ENCODE measurements at regions not wholly inside any gene's neighbourhood (a gene's known extent, or its start where the extent isn't known, plus 50 kb on each side); places are given as distances from the start of the nearest gene placed in this dataset.

DNA sequence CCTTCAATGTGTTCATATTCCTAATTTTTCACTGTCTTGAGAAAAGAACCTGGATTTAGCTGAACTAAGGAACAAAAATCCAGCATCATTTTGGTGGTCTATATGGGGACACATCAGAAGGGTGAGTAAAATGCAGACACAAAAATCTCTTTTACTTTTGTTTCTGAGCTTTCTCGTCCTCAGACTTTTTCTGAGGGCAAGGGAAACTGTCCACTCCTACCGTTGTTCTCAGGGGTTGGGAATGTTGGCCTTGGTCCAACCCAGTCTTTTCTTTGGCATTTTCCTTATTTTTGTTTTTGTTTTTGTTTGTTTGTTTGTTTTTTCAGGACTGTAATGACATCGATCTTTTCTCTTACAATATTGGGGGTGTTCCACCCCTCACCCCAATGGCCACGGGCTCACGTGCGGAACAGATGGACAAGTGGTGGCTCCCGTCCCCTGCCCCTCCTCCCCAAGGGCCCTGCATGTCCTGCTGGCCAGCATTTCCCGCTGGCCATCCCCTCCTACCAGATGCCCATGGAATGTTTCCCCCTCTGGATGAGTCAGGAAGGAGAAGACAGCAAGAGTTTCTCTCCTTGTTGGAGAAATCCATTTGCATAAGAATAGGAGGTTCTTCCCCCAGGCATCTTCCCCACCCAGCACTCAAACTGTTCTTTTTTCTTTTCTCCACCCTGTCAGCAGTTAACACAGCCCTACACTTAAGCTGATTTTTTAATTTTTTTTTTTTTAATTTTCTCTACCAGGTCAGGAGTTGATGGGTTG is 305.4 kb upstream of the NDST4 start:
- DNase-seq = no peak
- H3K4me3 ChIP-seq (ENCODE audit: low read length in 3 of 3) = no peak overlapping the region
- TF ChIP-seq, protein P1, sequence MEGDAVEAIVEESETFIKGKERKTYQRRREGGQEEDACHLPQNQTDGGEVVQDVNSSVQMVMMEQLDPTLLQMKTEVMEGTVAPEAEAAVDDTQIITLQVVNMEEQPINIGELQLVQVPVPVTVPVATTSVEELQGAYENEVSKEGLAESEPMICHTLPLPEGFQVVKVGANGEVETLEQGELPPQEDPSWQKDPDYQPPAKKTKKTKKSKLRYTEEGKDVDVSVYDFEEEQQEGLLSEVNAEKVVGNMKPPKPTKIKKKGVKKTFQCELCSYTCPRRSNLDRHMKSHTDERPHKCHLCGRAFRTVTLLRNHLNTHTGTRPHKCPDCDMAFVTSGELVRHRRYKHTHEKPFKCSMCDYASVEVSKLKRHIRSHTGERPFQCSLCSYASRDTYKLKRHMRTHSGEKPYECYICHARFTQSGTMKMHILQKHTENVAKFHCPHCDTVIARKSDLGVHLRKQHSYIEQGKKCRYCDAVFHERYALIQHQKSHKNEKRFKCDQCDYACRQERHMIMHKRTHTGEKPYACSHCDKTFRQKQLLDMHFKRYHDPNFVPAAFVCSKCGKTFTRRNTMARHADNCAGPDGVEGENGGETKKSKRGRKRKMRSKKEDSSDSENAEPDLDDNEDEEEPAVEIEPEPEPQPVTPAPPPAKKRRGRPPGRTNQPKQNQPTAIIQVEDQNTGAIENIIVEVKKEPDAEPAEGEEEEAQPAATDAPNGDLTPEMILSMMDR (IDR thresholded peaks at IDR 0.05; ENCODE audit: borderline replicate concordance, extremely low read depth, insufficient read depth) = no peak
- FAIRE-seq = no peak
- intact Hi-C loops (cut with DNase I) = no loop called here
- no peak overlapping the region for H3K9ac ChIP-seq (ENCODE audit: low read length in 3 of 3)
- no peaks in the 10 kb centered on the region for H3K27me3 ChIP-seq (ENCODE audit: control insufficient read depth, insufficient read depth, low read length)
- no peaks in the 10 kb centered on the region for H3K4me1 ChIP-seq (ENCODE audit: control insufficient read depth in 2 of 3, insufficient read depth in 2 of 3, low read depth in 1 of 3, low read length in 3 of 3)
- H3K36me3 ChIP-seq (ENCODE audit: control insufficient read depth in 2 of 3, insufficient read depth in 3 of 3, low read length in 3 of 3) = no peaks in the 10 kb centered on the region
- peaks cover 0 to 3% (median 0%) of the 10 kb centered on the region in 3 donors for H3K9me3 ChIP-seq (ENCODE audit: control insufficient read depth in 2 of 3, insufficient read depth in 1 of 3, low read length in 3 of 3)
- no peak overlapping the region for H3K27ac ChIP-seq (ENCODE audit: low read depth in 2 of 2, low read length in 2 of 2)

DNA sequence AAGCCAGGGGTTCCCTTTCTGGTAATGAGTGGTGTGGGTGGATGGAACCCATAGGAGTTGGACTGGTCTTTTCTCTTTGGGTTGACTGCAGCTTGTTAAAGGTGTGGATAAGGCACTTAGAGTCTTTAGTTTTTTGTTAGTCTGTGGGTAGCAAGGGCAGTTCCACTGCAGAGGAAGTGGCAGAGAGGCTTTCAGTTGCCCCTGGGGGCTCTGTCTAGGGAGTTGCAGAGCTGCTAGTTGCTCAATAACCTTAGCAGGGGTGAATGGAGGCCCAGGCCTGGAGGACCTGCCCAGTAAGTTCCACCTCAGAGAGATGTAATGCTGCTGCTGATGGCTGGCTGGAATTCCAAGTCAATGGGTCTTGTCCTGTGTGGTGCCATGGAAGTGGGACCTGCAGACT is 282.6 kb upstream of the NDST4 start:
- Histone ChIP-seq H3K4me1 (ENCODE audit: control insufficient read depth in 2 of 3, insufficient read depth in 2 of 3, low read depth in 1 of 3, low read length in 3 of 3) (no peaks in the 10 kb centered on the region), H3K9ac (ENCODE audit: low read length in 3 of 3) (no peak overlapping the region), H3K9me3 (ENCODE audit: control insufficient read depth in 2 of 3, insufficient read depth in 1 of 3, low read length in 3 of 3) (peaks cover 0 to 5% (median 0%) of the 10 kb centered on the region in 3 donors), H3K27me3 (ENCODE audit: control insufficient read depth, insufficient read depth, low read length) (no peaks in the 10 kb centered on the region), H3K27ac (ENCODE audit: low read depth in 2 of 2, low read length in 2 of 2) (no peak overlapping the region), H3K4me3 (ENCODE audit: low read length in 3 of 3) (no peak overlapping the region), H3K36me3 (ENCODE audit: control insufficient read depth in 2 of 3, insufficient read depth in 3 of 3, low read length in 3 of 3) (no peaks in the 10 kb centered on the region)
- intact Hi-C loops (cut with DNase I) = no loop called here
- DNase-seq (no peak), FAIRE-seq (no peak)
- TF ChIP-seq, protein P1 (IDR thresholded peaks at IDR 0.05; ENCODE audit: borderline replicate concordance, extremely low read depth, insufficient read depth) = no peak

DNA sequence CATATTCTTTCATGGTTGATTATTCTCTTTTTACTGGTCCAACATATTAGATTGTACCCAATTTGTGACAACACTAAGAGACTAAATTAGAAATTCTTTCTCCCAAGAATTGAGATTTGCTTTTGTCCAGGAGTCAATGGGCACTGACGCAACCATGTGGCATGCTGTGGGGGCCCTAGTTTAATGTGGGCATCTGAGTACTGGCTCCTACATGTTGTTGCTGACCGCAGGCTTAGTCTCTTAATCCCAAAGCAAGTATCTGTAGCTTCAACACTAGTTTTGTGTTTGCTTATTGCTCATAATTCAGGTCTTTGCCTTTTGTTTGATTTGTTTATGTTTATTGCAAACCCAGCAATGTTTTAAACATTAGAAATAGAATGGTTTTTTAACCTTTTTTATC is 263.4 kb upstream of the NDST4 start:
- H3K36me3 ChIP-seq (ENCODE audit: control insufficient read depth in 2 of 3, insufficient read depth in 3 of 3, low read length in 3 of 3) = no peaks in the 10 kb centered on the region
- H3K4me3 ChIP-seq (ENCODE audit: low read length in 3 of 3) = no peak overlapping the region
- no peak overlapping the region for H3K9ac ChIP-seq (ENCODE audit: low read length in 3 of 3)
- DNase-seq = no peak
- no peak for FAIRE-seq
- intact Hi-C loops (cut with DNase I) = no loop called here
- no peaks in the 10 kb centered on the region for H3K4me1 ChIP-seq (ENCODE audit: control insufficient read depth in 2 of 3, insufficient read depth in 2 of 3, low read depth in 1 of 3, low read length in 3 of 3)
- no peak overlapping the region for H3K27ac ChIP-seq (ENCODE audit: low read depth in 2 of 2, low read length in 2 of 2)
- TF ChIP-seq, protein P1 (IDR thresholded peaks at IDR 0.05; ENCODE audit: borderline replicate concordance, extremely low read depth, insufficient read depth) = no peak
- H3K9me3 ChIP-seq (ENCODE audit: control insufficient read depth in 2 of 3, insufficient read depth in 1 of 3, low read length in 3 of 3) = no peaks in the 10 kb centered on the region
- no peaks in the 10 kb centered on the region for H3K27me3 ChIP-seq (ENCODE audit: control insufficient read depth, insufficient read depth, low read length)

DNA sequence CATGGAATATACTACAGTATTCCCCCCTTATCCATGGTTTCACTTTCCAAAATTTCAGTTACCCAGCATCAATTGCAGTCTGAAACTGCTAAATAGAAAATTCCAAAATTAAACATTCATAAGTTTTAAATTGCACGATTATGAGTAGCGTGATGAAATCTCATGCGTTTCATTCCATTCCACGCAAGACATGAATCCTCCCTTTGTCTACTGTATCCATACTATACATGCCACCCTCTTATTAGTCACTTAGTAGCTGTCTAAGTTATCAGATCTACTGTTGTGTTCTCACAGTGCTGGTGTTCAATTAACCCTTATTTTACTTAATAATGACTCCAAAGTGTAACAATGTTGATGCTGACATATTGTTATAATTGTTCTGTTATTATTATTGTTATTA is 261.2 kb upstream of the NDST4 start:
- Histone ChIP-seq H3K4me1 (ENCODE audit: control insufficient read depth in 2 of 3, insufficient read depth in 2 of 3, low read depth in 1 of 3, low read length in 3 of 3) (no peaks in the 10 kb centered on the region), H3K9me3 (ENCODE audit: control insufficient read depth in 2 of 3, insufficient read depth in 1 of 3, low read length in 3 of 3) (no peaks in the 10 kb centered on the region), H3K4me3 (ENCODE audit: low read length in 3 of 3) (no peak overlapping the region), H3K27ac (ENCODE audit: low read depth in 2 of 2, low read length in 2 of 2) (no peak overlapping the region), H3K36me3 (ENCODE audit: control insufficient read depth in 2 of 3, insufficient read depth in 3 of 3, low read length in 3 of 3) (no peaks in the 10 kb centered on the region), H3K27me3 (ENCODE audit: control insufficient read depth, insufficient read depth, low read length) (no peaks in the 10 kb centered on the region), H3K9ac (ENCODE audit: low read length in 3 of 3) (no peak overlapping the region)
- TF ChIP-seq, protein P1 (IDR thresholded peaks at IDR 0.05; ENCODE audit: borderline replicate concordance, extremely low read depth, insufficient read depth) = no peak
- intact Hi-C loops (cut with DNase I) = no loop called here
- DNase-seq (no peak), FAIRE-seq (no peak)

Data from kidney (tissue), 13 donors.